ENCODE measurements at regions not wholly inside any gene's neighbourhood (a gene's known extent, or its start where the extent isn't known, plus 50 kb on each side); places are given as distances from the start of the nearest gene placed in this dataset.

DNA sequence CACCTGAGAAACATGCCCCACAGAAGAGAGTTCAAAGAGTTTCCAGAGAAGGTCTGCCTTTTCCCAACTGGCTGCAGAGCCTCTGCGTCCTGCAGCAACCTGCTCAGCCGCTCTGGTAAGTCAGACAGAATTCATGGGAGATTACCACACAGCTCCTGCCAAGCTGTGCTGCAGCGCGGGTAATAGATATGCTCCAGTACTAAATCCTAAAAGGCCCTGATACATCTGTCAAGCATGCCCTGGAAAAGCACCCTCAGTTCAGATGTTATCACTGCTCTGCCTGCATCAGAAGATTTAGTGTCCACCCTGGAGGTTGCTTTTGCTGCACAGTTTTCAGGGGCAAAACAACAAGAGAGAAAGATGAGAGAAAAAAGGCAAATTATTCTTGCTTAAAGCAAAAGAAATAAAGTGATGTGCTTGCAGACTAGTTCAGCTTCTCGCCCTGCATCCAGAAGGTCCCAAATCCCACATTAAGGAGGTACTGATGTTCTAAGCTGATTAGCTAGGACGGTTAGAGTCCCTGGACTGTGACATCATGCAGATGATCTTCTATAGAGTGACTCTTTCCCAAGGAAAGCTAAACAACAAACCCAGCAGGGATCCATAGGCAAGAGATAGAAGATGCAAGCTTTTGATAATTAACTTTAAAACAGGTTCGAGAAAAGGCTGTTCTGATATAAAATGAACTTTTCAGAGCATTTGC is 488.6 kb downstream of the BCL11A start:
- no peaks in the 10 kb centered on the region for H3K36me3 Mint-ChIP-seq (ENCODE audit: low read depth)
- DNase-seq (no peak), ATAC-seq (no peak)
- H3K4me1 Mint-ChIP-seq, result no peaks in the 10 kb centered on the region
- H3K27me3 Mint-ChIP-seq, result no peaks in the 10 kb centered on the region
- H3K27ac Mint-ChIP-seq, result no peak overlapping the region
- no peaks in the 10 kb centered on the region for H3K9me3 Mint-ChIP-seq
- no peak overlapping the region for H3K4me3 Mint-ChIP-seq

DNA sequence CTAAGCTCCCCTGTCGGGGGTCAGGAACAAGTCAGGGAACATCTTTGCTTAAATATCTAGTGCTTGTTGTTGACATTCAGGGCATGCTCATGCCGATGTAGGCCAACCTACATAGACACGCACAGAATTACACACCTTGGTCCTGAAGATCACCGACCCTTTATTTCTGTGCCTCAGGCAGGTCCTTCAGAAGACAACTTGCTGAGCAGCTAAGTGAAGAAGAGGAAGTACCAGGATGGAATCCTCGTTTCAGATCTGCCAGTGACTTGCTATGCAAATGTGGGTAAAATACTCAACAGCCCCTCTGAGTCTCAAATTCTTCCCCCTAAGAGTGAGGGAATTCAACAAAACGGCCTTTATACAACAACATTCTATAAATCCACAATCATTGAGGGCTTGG is 494.7 kb downstream of the BCL11A start:
- Mint-ChIP-seq H3K9me3 (no peaks in the 10 kb centered on the region), H3K4me1 (no peaks in the 10 kb centered on the region), H3K36me3 (ENCODE audit: low read depth) (no peaks in the 10 kb centered on the region), H3K27me3 (no peaks in the 10 kb centered on the region), H3K27ac (no peak overlapping the region), H3K4me3 (no peak overlapping the region)
- no peak for DNase-seq
- ATAC-seq, result no peak

DNA sequence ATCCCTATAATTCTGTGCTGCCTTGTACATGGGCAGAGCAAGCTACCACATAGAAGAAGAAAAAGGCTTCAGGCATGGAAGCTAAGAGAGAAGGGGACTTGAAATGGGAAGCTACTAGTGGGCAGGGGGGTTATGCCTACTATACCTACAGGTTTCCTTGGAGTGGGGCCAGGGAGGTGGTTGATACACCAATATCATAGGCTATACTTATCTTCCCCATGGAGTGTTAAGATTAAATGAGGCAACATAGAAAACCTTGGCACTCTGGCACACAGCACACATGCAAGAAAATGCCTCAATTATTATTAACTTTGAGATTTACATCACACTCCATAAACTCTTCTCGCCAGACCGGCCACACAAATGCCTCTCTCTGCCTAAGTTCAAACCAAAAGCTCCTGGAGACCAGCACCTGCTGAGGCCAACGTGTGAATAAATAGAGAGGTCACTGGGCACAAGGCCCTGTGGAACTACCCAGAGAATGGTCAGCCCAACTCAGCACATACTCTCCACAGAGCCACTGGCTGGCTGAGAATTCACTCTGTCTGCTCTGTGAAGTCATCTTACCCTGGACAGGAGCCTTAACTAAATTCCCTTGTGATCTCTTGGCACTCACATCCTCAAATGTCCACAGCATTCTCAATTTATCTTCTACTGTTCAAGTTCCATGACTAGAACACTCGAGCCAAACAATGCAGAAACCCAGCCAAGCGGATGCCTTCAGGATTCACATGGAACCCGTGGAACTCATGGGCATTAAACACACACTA is 498.7 kb downstream of the BCL11A start:
- no peaks in the 10 kb centered on the region for H3K36me3 Mint-ChIP-seq (ENCODE audit: low read depth)
- no peak overlapping the region for H3K4me3 Mint-ChIP-seq
- no peaks in the 10 kb centered on the region for H3K4me1 Mint-ChIP-seq
- DNase-seq (no peak), ATAC-seq (no peak)
- no peak overlapping the region for H3K27ac Mint-ChIP-seq
- no peaks in the 10 kb centered on the region for H3K9me3 Mint-ChIP-seq
- no peaks in the 10 kb centered on the region for H3K27me3 Mint-ChIP-seq

DNA sequence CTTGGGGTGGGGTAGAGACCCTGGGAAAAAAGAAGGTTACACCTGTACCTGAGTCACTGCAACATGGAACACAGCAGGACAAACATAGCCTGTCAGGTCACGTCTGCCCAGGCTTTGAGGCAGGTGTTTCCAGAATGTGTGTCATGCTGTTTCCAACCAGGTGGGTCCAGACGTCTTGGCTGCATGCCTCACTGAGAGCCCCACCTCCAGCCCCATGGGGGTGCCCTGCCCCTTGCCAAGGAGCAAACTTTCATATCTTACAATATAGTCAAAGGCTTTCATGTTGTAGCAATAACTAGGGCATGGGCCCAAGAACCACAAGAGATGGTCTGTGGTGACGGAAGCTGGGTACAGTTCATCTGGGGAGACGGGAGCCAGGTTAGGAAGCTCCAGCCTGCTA is 499.7 kb downstream of the BCL11A start:
- DNase-seq (no peak), ATAC-seq (no peak)
- no peaks in the 10 kb centered on the region for H3K4me1 Mint-ChIP-seq
- no peaks in the 10 kb centered on the region for H3K36me3 Mint-ChIP-seq (ENCODE audit: low read depth)
- H3K27ac Mint-ChIP-seq, result no peak overlapping the region
- H3K27me3 Mint-ChIP-seq, result no peaks in the 10 kb centered on the region
- no peak overlapping the region for H3K4me3 Mint-ChIP-seq
- H3K9me3 Mint-ChIP-seq, result no peaks in the 10 kb centered on the region

DNA sequence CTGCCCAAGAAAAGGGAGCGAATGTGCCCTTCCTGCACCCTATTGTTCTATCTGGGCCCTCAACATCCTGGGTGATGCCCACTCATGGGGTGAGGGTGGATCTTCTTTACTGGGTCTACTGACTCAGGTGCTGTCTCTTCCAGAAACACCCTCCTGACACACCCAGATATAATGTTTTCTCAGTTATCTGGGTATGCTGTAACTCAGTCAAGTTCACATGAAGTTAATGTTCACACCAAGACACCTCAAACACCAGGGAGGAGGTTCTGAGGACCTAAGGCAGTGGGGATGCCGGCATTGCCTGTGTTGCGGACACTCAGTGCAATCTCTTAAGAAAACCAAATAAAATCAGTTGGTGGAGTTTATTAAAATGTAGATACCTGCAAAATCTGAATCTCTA is 500.9 kb downstream of the BCL11A start:
- Mint-ChIP-seq H3K4me1 (no peaks in the 10 kb centered on the region), H3K27ac (no peak overlapping the region), H3K9me3 (no peaks in the 10 kb centered on the region), H3K27me3 (no peaks in the 10 kb centered on the region), H3K4me3 (no peak overlapping the region), H3K36me3 (ENCODE audit: low read depth) (no peaks in the 10 kb centered on the region)
- no peak for DNase-seq
- no peak for ATAC-seq

DNA sequence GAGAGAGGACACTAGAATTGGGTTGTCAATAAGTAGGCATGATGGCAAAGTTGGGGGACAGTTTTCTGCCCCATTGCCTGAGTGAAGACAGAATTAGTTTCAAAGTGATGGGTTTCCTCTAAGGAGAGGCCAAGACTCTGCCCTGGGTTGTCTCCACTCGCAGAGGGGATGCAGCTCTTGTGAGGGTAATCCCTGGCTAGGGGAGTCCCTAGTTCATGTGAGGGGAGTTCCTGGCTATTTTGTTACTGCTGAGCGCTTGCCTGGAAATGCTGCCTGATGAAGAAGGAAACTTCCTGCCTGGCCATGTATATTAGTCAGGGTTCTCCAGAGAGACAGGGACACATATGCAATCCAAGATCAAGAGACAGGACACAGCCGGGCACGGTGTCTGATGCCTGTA is 501.5 kb downstream of the BCL11A start:
- H3K27me3 Mint-ChIP-seq, result no peaks in the 10 kb centered on the region
- H3K36me3 Mint-ChIP-seq (ENCODE audit: low read depth), result no peaks in the 10 kb centered on the region
- H3K4me3 Mint-ChIP-seq, result no peak overlapping the region
- H3K27ac Mint-ChIP-seq, result no peak overlapping the region
- DNase-seq (no peak), ATAC-seq (no peak)
- H3K9me3 Mint-ChIP-seq, result no peaks in the 10 kb centered on the region
- no peaks in the 10 kb centered on the region for H3K4me1 Mint-ChIP-seq

DNA sequence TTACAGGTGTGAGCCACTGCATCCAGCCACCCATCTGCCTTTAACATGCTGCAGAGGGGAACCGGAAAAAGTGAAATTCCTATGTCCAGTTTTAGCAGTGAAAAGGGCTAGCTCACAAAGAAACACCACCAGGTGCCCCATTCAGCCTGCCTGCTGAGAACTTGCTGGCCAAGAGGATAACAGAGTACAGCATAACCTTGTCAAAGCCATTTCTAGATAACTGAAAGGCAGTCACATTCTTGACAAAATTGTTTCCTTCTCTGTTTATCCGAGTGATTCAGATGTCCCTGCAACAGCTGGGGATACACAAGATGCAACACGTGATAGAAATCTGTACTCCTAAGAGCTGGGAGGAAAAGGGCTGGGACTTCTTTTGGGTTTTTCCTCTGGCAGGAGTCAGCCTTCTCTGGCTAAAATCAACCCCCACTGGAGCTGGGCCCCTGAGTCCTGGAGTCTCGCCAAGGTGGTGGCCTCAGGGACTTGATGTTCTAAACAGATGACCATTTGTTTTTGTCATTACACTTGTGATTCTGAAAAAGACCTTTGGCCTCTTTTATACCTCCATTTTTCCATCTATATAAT is 505.4 kb downstream of the BCL11A start:
- Mint-ChIP-seq H3K27me3 (no peaks in the 10 kb centered on the region), H3K36me3 (ENCODE audit: low read depth) (no peaks in the 10 kb centered on the region), H3K4me3 (no peak overlapping the region), H3K27ac (no peak overlapping the region), H3K9me3 (no peaks in the 10 kb centered on the region), H3K4me1 (no peaks in the 10 kb centered on the region)
- no peak for DNase-seq
- no peak for ATAC-seq

DNA sequence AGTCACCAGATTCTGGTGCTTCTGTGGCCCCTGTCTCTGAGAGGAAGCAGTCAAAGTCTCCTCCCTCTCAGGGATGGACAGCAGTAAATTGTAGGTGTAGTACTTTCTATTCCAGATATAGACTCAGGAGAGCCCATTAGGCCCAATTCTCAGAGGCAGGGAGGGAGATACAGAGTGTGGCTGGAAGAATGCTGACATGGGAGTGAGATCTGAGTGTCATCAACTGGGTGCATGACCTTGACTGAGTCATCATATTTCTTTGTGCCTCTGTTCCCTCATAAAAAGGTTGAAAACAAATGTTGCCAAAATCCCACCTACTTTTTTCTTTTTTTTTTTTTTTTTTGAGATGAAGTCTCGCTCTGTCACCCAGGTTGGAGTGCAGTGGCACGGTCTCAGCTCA is 506.1 kb downstream of the BCL11A start:
- H3K9me3 Mint-ChIP-seq, result no peaks in the 10 kb centered on the region
- H3K27ac Mint-ChIP-seq, result no peak overlapping the region
- no peak overlapping the region for H3K4me3 Mint-ChIP-seq
- DNase-seq (no peak), ATAC-seq (no peak)
- H3K27me3 Mint-ChIP-seq, result no peaks in the 10 kb centered on the region
- H3K4me1 Mint-ChIP-seq, result no peaks in the 10 kb centered on the region
- H3K36me3 Mint-ChIP-seq (ENCODE audit: low read depth), result no peaks in the 10 kb centered on the region

DNA sequence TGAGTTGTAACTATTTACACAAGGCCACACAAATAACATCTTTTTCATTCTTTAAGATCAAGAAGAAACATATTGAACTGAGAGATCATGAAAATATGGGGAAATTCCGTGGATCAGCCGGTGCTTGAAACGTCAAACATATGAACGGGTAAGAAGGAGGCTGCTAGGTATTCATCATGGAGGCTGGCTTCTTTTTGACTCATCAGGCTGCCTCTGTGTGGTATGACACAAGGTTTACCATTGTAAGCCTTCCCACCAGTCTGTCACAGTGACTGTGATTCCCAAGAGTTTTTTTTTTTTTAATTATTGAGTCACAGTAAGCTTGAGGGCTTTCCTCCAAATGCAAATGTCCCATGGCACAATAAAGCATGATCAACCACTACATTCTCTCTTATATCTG is 506.9 kb downstream of the BCL11A start:
- H3K27me3 Mint-ChIP-seq, result no peaks in the 10 kb centered on the region
- H3K9me3 Mint-ChIP-seq, result no peaks in the 10 kb centered on the region
- H3K4me3 Mint-ChIP-seq, result no peak overlapping the region
- no peaks in the 10 kb centered on the region for H3K36me3 Mint-ChIP-seq (ENCODE audit: low read depth)
- no peak overlapping the region for H3K27ac Mint-ChIP-seq
- DNase-seq (no peak), ATAC-seq (no peak)
- H3K4me1 Mint-ChIP-seq, result no peaks in the 10 kb centered on the region

DNA sequence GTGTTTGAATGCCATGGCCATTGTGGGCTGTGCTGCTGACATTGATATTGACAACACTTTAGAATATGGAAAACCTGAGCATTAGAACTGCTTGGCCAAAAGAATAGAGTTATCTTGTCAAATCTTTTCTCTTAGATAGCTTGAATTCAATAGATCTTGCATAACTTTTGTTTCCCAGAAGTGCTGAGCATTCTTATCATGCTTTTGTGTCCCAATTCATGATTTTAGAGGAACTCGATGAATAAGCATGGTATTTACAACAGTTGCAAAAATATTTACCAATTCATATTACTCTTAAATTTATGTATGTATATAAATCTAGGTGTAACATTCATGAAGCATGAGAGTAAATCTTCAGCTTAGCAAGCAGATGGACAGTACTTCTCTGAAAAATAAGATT is 508.0 kb downstream of the BCL11A start:
- no peak for ATAC-seq
- DNase-seq, result no peak
- H3K36me3 Mint-ChIP-seq (ENCODE audit: low read depth), result no peaks in the 10 kb centered on the region
- H3K4me1 Mint-ChIP-seq, result no peaks in the 10 kb centered on the region
- H3K27me3 Mint-ChIP-seq, result no peaks in the 10 kb centered on the region
- H3K27ac Mint-ChIP-seq, result no peak overlapping the region
- no peak overlapping the region for H3K4me3 Mint-ChIP-seq
- no peaks in the 10 kb centered on the region for H3K9me3 Mint-ChIP-seq

DNA sequence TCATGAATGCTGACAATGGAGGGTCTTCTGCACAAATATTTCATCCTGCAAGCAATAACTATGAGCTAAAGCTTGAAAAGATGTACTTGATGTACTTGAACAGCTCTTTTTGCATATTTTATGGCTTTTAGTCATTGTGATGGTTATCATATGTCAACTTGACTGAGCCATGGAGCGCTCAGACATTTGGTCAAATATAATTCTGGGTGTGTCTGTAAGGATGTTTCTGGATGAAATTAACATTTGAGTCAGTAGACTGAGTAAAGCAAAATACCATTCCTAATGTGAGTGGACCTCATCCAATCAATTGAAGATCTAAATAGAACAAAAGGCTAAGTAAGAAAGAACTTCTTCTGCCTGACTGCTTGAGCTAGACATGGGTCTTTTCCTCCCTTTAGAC is 509.0 kb downstream of the BCL11A start:
- DNase-seq, result no peak
- no peaks in the 10 kb centered on the region for H3K4me1 Mint-ChIP-seq
- no peak overlapping the region for H3K4me3 Mint-ChIP-seq
- H3K27me3 Mint-ChIP-seq, result no peaks in the 10 kb centered on the region
- no peak overlapping the region for H3K27ac Mint-ChIP-seq
- no peaks in the 10 kb centered on the region for H3K9me3 Mint-ChIP-seq
- no peaks in the 10 kb centered on the region for H3K36me3 Mint-ChIP-seq (ENCODE audit: low read depth)
- ATAC-seq, result no peak

DNA sequence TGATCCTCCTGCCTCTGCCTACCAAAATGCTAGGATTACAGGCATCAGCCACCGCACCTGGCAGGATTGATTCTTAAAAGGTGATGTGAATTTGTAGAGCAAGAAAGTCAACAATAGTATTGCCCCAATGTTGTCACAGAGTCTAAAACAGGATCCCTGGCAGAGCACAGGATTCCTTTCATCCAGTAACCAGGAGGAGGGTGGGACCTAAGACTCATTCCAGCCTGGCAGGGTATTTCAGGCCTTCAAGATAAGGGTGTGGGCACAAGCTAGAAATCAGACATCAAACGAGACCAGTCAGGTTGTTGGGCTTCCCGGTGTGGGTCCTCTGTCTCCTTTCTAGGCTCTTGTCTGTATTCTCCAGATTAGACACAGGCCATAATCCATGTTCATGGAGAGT is 511.4 kb downstream of the BCL11A start:
- DNase-seq, result no peak
- ATAC-seq, result no peak
- no peak overlapping the region for H3K4me3 Mint-ChIP-seq
- no peaks in the 10 kb centered on the region for H3K4me1 Mint-ChIP-seq
- no peaks in the 10 kb centered on the region for H3K27me3 Mint-ChIP-seq
- no peaks in the 10 kb centered on the region for H3K9me3 Mint-ChIP-seq
- H3K27ac Mint-ChIP-seq, result no peak overlapping the region
- no peaks in the 10 kb centered on the region for H3K36me3 Mint-ChIP-seq (ENCODE audit: low read depth)

DNA sequence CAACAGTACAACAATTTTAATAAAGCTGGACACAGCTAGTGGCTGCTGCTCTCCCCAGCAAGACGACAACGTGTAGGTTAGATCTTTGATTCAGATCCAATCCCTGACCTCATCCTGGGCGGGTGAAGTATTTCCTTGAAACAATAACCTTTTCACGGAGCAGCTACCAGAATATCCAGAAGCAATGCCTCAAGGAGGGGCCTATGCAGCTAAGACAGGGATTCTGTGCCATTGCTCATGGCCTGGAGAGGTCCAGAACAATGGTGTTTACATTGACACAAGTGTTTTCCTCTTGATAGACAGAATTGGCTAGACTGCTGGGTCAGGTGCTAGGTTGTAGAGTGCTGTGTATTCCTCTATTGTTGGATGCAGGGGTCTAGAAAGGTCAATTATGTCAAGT is 520.1 kb downstream of the BCL11A start:
- Mint-ChIP-seq H3K27ac (no peak overlapping the region), H3K4me1 (no peaks in the 10 kb centered on the region), H3K9me3 (peaks cover 31% of the 10 kb centered on the region), H3K27me3 (no peaks in the 10 kb centered on the region), H3K4me3 (no peak overlapping the region), H3K36me3 (ENCODE audit: low read depth) (peaks cover 2% of the 10 kb centered on the region)
- ATAC-seq (no peak), DNase-seq (no peak)

DNA sequence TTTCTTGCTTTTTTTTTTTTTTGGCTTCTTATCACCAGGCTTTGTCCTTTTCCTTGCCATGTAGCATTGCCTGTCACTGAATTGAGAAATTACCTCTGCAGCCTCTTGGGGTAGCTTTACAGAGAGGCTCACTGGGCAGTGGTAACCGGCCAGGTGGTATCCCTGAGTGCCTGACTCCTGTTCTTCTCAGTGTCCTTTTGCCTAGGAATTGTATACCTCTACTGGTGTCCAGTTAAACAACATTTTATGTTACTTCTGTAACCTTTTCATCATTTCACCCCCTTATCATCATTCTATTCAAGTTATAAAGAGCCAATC is 523.9 kb downstream of the BCL11A start:
- peaks cover 31% of the 10 kb centered on the region for H3K9me3 Mint-ChIP-seq
- ATAC-seq (no peak), DNase-seq (no peak)
- peaks cover 2% of the 10 kb centered on the region for H3K36me3 Mint-ChIP-seq (ENCODE audit: low read depth)
- H3K4me1 Mint-ChIP-seq, result peaks cover 2% of the 10 kb centered on the region
- H3K4me3 Mint-ChIP-seq, result no peak overlapping the region
- no peak overlapping the region for H3K27ac Mint-ChIP-seq
- no peaks in the 10 kb centered on the region for H3K27me3 Mint-ChIP-seq

DNA sequence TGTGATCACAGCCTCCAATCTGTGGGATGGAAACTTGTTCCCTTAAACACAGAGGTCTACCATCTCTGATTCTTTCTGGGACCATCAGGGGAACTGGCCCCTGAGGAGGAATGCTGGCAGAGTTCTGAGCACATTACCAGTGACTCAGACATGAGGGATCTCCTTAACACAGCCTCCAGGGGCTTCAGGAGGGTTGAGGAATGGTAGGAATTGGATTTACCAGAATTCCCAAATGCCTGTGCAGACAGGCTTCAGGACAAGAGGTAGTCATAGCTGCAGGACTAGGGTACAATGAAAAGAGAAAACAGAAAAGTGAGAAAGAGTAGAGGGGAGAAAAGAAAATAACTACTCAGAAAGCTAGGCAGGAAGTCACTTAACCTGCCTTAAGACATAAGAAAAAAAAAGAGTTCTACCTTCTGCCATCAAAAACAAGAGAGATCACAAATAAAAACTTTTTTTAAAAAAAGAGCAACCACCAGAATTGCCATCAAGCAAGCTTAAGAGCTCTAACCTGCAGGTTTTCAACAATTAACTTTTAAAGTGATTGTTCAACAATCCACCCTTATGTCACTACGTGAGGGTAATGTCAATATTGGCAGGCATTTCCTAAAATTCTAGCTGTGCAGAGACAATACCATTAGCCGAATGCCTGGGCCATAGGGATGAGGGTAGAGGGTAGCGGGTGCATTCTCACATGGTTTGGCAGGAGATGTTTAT is 524.4 kb downstream of the BCL11A start:
- Mint-ChIP-seq H3K4me1 (peaks cover 4% of the 10 kb centered on the region), H3K27ac (no peak overlapping the region), H3K4me3 (no peak overlapping the region), H3K27me3 (no peaks in the 10 kb centered on the region), H3K9me3 (peaks cover 31% of the 10 kb centered on the region), H3K36me3 (ENCODE audit: low read depth) (peaks cover 2% of the 10 kb centered on the region)
- ATAC-seq (no peak), DNase-seq (no peak)

All from activated naive CD8-positive, alpha-beta T cell treated with anti-CD3 and anti-CD28 coated beads, Interleukin-2, amount 50 U/mL, for 24 hours (primary cell).